GM18508 (cell line): ENCODE measurements at regions not wholly inside any gene's neighbourhood (a gene's known extent, or its start where the extent isn't known, plus 50 kb on each side); places are given as distances from the start of the nearest gene placed in this dataset.
"Not testable (repeated sequence)": the region's sequence is repeated elsewhere in the genome, so short reads cannot be mapped to it uniquely, and the experiment has no call there.

Source experiments
- ATAC-seq: cut with Tn5 transposase; IDR thresholded peaks from one replicate; pipeline ENCODE4 v1.9.1; 2021; ENCODE audit warnings: moderate number of reproducible peaks; ENCODE audit not compliant: insufficient read depth, unreplicated experiment

- no peak for ATAC-seq
Observed at GRCh38 chr10:22875581-22875980, 52.3 kb upstream of the ARMC3 start.

- ATAC-seq: no peak
Observed at GRCh38 chr10:22874189-22874854, 53.5 kb upstream of the ARMC3 start.

GRCh38 chr10:22856444-22857074, 71.3 kb upstream of the ARMC3 start:
- peak; percentile 53 for ATAC-seq

- ATAC-seq: no peak
Observed at GRCh38 chr10:22854935-22855421, 72.9 kb upstream of the ARMC3 start.

DNA sequence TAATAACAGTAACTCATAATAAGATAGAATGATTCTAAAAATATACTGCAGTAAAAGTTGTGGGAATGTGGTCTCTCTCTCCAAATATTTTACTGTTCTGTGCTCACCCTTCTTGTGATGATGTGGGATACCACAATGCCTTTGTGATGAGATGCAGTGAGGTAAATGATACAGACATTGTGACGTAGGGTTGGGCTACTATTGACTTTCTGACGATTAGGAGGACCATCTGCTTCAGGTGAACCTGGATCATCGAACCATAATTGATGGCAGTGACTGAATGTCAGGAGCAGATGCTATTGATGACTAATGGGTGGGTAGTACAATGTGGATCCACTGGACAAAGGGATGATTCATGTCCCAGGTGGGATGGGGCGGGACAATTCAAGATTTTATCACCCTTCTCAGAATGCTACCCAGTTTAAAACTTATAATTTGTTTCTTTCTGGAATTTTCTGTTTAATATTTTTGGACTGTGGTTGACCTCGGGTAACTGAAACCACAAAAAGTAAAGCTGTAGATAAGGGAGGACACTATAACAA, 73.9 kb upstream of the ARMC3 start:
- no peak for ATAC-seq

DNA sequence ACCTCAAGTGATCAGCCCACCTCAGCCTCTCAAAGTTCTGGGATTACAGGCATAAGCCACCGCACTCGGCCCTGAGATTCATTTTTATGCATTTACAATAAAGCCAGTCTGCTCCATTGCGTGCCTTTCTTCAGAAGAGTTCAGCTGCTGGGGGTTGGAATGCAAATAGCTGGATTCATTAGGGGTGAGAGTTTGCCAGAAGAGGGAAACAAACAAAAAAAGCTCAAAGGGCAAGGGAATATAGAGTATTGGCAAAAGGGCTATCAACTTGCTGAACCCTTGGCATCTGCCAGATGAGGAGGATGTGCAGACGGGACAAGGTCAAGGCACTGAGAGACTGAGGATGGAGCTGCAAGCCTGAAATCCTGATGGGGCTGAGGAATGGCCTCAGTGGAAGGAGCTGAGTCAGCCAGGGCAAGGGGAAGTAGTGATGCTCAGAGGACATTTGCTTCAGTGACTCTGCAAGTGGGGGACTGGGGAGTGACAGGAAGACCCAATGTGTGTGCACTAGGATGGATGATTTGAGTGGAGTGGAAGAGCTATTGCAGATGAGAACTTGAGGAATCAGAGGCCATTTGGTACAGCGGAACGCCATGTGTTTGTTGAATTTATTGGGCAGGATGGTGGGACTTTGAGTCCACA, 75.0 kb upstream of the ARMC3 start:
- no peak for ATAC-seq

DNA sequence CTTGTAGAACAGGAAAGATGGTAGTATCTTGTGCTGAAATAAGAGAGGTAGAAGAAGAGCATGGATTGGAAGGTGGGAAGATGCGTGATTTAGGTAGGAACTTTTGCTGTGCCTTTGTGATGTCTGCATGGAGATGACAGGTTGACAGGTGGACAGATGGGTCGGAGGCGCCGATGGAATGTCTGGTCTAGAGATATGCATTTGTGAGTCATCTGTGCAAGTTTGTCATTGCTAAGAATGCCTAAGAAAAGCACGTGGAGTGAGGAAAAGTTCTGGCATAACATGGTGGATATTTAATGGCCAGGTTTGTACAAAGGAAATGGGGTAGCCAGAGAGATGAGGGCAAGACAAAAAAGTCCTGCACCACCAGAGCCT, 76.0 kb upstream of the ARMC3 start:
- no peak for ATAC-seq

- ATAC-seq: no peak
Observed at GRCh38 chr10:22850541-22850940, 77.3 kb upstream of the ARMC3 start.

DNA sequence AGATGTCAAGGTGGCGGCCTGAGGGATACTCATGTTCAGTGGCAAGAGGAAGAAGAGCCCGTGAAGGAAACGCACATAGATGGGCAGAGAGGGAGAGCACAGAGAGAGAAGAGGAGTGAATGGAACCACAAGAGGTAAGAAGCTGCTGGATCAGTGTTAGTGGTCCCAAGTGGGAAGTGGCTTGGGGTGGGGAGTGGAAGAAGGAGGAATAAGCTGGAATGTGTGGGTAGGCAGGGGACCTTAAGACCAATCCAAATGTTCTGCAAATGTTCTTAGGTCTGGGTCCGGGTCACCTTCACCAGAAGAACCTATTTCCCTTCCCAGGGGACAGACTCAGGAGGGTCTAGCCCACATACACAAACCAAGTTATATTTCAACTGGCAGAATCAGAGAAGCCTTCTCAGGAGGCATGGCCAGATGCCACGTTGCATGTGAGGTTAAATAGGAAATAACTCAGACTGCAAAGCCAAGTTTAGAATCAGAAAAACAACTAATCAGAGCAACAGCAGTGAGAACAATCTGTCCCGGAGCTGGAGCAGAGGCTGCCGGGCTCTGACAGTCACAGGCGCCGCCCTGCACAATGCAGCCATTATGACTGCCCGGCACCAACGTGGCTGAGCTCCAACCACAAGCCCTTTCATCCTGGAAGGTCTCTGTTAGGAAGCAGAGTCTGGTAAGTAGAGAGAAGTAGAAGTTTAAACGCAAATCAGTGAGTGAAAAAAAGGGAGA, 78.6 kb upstream of the ARMC3 start:
- no peak for ATAC-seq

- no peak for ATAC-seq
Observed at GRCh38 chr10:22848509-22848908, 79.3 kb upstream of the ARMC3 start.

DNA sequence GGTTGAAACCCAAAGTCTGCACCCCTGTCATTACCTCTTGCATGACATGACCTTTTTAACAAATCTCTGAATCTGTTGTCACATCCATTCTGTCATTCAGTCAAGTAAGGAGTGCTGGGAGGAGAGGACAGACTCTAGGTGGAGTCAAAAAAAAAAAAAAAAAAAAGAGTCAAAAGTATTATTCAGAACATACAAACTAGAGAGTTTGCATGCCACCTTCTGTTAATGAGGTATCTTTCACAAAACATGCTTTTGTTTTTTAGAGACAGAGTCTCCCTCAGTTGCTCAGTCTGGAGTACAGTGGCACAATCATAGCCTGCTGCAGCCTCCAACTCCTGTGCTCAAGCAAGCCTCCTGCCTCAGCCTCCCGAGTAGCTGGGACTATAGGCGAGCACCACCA, 81.6 kb upstream of the ARMC3 start:
- ATAC-seq: no peak

DNA sequence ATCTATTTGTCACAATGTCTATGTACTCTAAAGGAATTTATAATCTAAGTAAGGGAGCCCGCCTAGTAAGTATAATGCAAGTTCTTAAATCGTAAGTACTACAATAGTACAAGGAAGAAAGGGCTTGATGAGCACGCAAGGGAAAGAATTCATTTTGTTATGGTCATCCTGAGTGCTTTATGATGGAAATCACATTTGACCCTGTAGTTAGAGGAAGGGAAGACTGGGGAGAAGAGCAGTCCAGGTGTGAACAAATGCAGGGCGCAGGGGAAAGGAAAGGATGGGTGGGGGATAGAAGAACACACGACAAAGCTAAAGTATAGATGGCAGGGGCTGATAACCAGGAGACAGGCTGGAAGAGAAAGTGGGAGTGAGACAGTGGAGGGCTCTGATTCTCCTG, 88.2 kb upstream of the ARMC3 start:
- no peak for ATAC-seq

- ATAC-seq: no peak
Observed at GRCh38 chr10:22837771-22838170, 90.1 kb upstream of the ARMC3 start.

- ATAC-seq: no peak
Observed at GRCh38 chr10:22837351-22837750, 90.5 kb upstream of the ARMC3 start.

GRCh38 chr10:22834471-22834870, 93.4 kb upstream of the ARMC3 start:
- no peak for ATAC-seq

DNA sequence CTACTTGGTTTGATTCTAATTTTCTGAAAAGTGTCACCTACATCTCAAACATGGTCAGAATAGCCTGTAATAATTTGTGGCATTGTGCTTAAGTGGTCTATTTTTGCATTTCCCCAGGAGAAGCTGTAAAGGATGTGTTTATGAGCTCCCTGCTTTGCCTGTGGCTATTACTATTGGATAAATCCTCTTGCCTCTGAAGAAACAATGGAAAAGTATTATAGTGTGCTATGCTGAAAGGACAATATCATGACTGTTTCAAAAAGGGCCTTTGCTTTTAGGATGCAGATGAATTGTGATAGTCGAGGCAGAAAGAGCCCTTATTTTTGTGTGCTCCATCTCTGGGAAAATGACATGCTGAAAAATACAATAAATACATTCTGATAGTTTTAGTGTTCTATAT, 94.1 kb upstream of the ARMC3 start:
- ATAC-seq: no peak

- no peak for ATAC-seq
Observed at GRCh38 chr10:22833353-22833752, 94.5 kb upstream of the ARMC3 start.

DNA sequence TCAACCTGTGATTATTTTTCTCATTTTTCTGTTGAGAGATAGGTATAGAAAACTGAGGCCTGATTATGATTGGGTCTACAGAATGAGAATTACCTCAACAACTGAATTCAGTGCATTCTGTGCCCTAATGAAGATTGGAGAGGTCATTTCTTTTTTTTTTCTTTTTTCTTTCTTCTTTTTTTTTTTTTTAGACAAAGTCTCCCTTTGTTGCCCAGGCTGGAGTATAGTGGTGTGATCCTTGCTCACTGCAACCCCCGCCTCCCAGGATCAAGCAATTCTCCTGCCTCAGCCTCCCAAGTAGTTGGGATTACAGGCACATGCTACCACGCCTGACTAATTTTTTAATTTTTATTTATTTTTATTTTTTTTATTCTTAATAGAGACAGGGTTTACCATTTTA, 95.0 kb upstream of the ARMC3 start:
- no peak for ATAC-seq

GRCh38 chr10:22832066-22832602, 95.7 kb upstream of the ARMC3 start:
- no peak for ATAC-seq

GRCh38 chr10:22831586-22831985, 96.3 kb upstream of the ARMC3 start:
- no peak for ATAC-seq

GRCh38 chr10:22828712-22829111, 99.1 kb upstream of the ARMC3 start:
- not testable (repeated sequence) for ATAC-seq
